ENCODE measurements at regions not wholly inside any gene's neighbourhood (a gene's known extent, or its start where the extent isn't known, plus 50 kb on each side); places are given as distances from the start of the nearest gene placed in this dataset.
"Not testable (repeated sequence)": the region's sequence is repeated elsewhere in the genome, so short reads cannot be mapped to it uniquely, and the experiment has no call there.

- Histone ChIP-seq H3K9me3 (ENCODE audit: control insufficient read depth, insufficient read depth, low read length) (no peaks in the 10 kb centered on the region), H3K27me3 (ENCODE audit: control insufficient read depth, insufficient read depth, low read length) (peaks cover 5% of the 10 kb centered on the region), H3K4me3 (ENCODE audit: low read depth, low read length) (no peak overlapping the region), H3K27ac (ENCODE audit: low read depth, low read length) (no peak overlapping the region), H3K36me3 (ENCODE audit: control insufficient read depth, insufficient read depth, low read length) (no peaks in the 10 kb centered on the region), H3K4me1 (ENCODE audit: control insufficient read depth, insufficient read depth, low read length) (peaks cover 25% of the 10 kb centered on the region)
- DNase-seq (ENCODE audit: low read depth in 4 of 6, low spot score in 6 of 6) = no peak
- WGBS (ENCODE audit: insufficient coverage) = 90% methylated on average over 5 of the region's 6 CpGs
These were observed 83.0 kb downstream of the GADD45G start for GRCh38 chr9:89687848-89688247.

GRCh38 chr9:89689321-89689720 is 84.5 kb downstream of the GADD45G start:
- DNase-seq (ENCODE audit: low read depth in 4 of 6, low spot score in 6 of 6); H3K27me3 ChIP-seq (ENCODE audit: control insufficient read depth, insufficient read depth, low read length); H3K9me3 ChIP-seq (ENCODE audit: control insufficient read depth, insufficient read depth, low read length); H3K4me3 ChIP-seq (ENCODE audit: low read depth, low read length); H3K27ac ChIP-seq (ENCODE audit: low read depth, low read length); H3K36me3 ChIP-seq (ENCODE audit: control insufficient read depth, insufficient read depth, low read length): not testable (repeated sequence)
- H3K4me1 ChIP-seq (ENCODE audit: control insufficient read depth, insufficient read depth, low read length) = peaks cover 20% of the 10 kb centered on the region
- 94% methylated on average over 4 of the region's 5 CpGs for whole genome bisulfite sequencing (ENCODE audit: insufficient coverage)

GRCh38 chr9:89690334-89690912 is 85.6 kb downstream of the GADD45G start:
- 100% methylated on average over 1 of the region's 3 CpGs for whole genome bisulfite sequencing (ENCODE audit: insufficient coverage)
- Histone ChIP-seq H3K27ac (ENCODE audit: low read depth, low read length) (no peak overlapping the region), H3K9me3 (ENCODE audit: control insufficient read depth, insufficient read depth, low read length) (no peaks in the 10 kb centered on the region), H3K36me3 (ENCODE audit: control insufficient read depth, insufficient read depth, low read length) (no peaks in the 10 kb centered on the region), H3K4me3 (ENCODE audit: low read depth, low read length) (no peak overlapping the region), H3K4me1 (ENCODE audit: control insufficient read depth, insufficient read depth, low read length) (peaks cover 17% of the 10 kb centered on the region), H3K27me3 (ENCODE audit: control insufficient read depth, insufficient read depth, low read length) (peaks cover 2% of the 10 kb centered on the region)
- peak in 1 of 6 donors; percentile 43 for DNase-seq (ENCODE audit: low read depth in 4 of 6, low spot score in 6 of 6)

GRCh38 chr9:89695441-89695891 is 90.7 kb downstream of the GADD45G start:
- no peaks in the 10 kb centered on the region for H3K9me3 ChIP-seq (ENCODE audit: control insufficient read depth, insufficient read depth, low read length)
- H3K4me1 ChIP-seq (ENCODE audit: control insufficient read depth, insufficient read depth, low read length) = peaks cover 8% of the 10 kb centered on the region
- no peaks in the 10 kb centered on the region for H3K27me3 ChIP-seq (ENCODE audit: control insufficient read depth, insufficient read depth, low read length)
- H3K4me3 ChIP-seq (ENCODE audit: low read depth, low read length) = no peak overlapping the region
- 33% methylated on average over 5 of the region's 5 CpGs for WGBS (ENCODE audit: insufficient coverage)
- H3K27ac ChIP-seq (ENCODE audit: low read depth, low read length) = no peak overlapping the region
- H3K36me3 ChIP-seq (ENCODE audit: control insufficient read depth, insufficient read depth, low read length) = no peaks in the 10 kb centered on the region
- peak in 2 of 6 donors; percentile 67 to 78 for DNase-seq (ENCODE audit: low read depth in 4 of 6, low spot score in 6 of 6)

DNA sequence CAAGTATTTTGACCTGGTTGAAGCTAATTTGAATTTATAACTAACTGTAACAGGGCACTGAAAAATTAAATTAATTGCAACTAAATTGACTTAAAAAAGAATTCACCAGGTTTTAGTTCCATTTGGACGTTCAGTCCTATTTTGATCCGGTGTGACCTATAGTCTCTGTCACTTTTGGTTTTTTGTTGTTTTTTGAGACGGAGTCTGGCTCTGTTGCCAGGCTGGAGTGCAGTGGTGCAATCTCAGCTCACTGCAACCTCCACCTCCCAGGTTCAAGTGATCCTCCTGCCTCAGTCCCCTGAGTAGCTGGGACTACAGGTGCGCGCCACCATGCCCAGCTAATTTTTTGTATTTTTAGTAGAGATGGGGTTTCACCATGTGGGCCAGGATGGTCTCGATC is 91.2 kb downstream of the GADD45G start:
- DNase-seq (ENCODE audit: low read depth in 4 of 6, low spot score in 6 of 6); H3K4me1 ChIP-seq (ENCODE audit: control insufficient read depth, insufficient read depth, low read length); H3K4me3 ChIP-seq (ENCODE audit: low read depth, low read length); H3K27me3 ChIP-seq (ENCODE audit: control insufficient read depth, insufficient read depth, low read length); H3K27ac ChIP-seq (ENCODE audit: low read depth, low read length); H3K9me3 ChIP-seq (ENCODE audit: control insufficient read depth, insufficient read depth, low read length); H3K36me3 ChIP-seq (ENCODE audit: control insufficient read depth, insufficient read depth, low read length): not testable (repeated sequence)
- 100% methylated on average over 3 of the region's 6 CpGs for WGBS (ENCODE audit: insufficient coverage)

GRCh38 chr9:89696780-89697179 is 92.0 kb downstream of the GADD45G start:
- Histone ChIP-seq H3K27me3 (ENCODE audit: control insufficient read depth, insufficient read depth, low read length) (no peaks in the 10 kb centered on the region), H3K9me3 (ENCODE audit: control insufficient read depth, insufficient read depth, low read length) (no peaks in the 10 kb centered on the region), H3K4me3 (ENCODE audit: low read depth, low read length) (no peak overlapping the region), H3K36me3 (ENCODE audit: control insufficient read depth, insufficient read depth, low read length) (no peaks in the 10 kb centered on the region), H3K4me1 (ENCODE audit: control insufficient read depth, insufficient read depth, low read length) (peaks cover 13% of the 10 kb centered on the region), H3K27ac (ENCODE audit: low read depth, low read length) (no peak overlapping the region)
- no peak for DNase-seq (ENCODE audit: low read depth in 4 of 6, low spot score in 6 of 6)
- 88% methylated on average over 2 of the region's 2 CpGs for WGBS (ENCODE audit: insufficient coverage)

DNA sequence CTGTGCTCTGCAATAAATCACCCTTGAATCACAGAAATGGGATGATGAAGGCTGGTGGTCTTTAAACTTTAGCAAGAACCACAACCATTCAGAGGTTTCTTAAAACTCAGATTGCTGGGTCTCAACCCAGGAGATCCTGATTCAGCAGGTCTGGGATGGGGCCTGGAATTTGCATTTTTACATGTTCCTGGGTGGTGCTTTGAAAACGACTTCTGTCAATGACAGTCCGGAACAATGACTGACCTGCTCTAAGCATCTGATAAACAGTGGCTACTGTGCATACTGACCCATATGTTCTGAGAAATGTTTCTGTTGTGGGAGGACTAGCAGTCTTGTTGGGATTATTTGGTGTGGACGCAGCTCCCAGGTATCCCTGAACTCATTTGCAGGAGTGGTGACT is 92.7 kb downstream of the GADD45G start:
- peaks cover 13% of the 10 kb centered on the region for H3K4me1 ChIP-seq (ENCODE audit: control insufficient read depth, insufficient read depth, low read length)
- no peaks in the 10 kb centered on the region for H3K36me3 ChIP-seq (ENCODE audit: control insufficient read depth, insufficient read depth, low read length)
- H3K27me3 ChIP-seq (ENCODE audit: control insufficient read depth, insufficient read depth, low read length) = no peaks in the 10 kb centered on the region
- H3K4me3 ChIP-seq (ENCODE audit: low read depth, low read length) = no peak overlapping the region
- H3K9me3 ChIP-seq (ENCODE audit: control insufficient read depth, insufficient read depth, low read length) = no peaks in the 10 kb centered on the region
- H3K27ac ChIP-seq (ENCODE audit: low read depth, low read length) = no peak overlapping the region
- no peak for DNase-seq (ENCODE audit: low read depth in 4 of 6, low spot score in 6 of 6)
- WGBS (ENCODE audit: insufficient coverage) = 81% methylated on average over 2 of the region's 3 CpGs

DNA sequence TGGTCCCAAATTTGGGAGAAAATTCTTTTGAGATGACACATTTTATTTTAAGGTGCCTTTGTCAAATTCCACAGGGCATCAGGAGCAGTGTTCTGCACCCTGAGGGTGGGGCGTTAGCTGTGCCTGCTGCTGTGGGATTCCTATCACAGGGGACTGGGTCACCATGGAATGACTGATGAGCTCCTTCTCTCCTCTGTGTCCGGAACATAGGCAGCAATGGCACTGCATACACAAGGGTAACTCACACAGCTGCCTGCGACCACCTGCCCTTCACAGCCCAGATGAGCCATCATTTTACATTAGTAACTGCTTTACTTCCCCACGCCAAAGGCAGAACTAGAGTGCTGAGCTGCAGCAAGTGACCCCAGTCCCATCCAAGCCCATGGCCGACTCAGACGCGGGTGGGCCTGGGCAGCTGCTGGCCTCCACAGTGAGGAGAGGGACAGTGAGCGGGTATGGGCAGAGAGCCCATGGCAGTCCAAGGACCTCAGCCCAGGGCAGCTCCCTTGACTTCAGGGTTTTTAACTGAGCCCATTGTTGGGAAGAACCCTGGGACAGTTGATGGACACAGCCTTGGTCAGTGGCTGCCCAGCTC is 93.7 kb downstream of the GADD45G start:
- Histone ChIP-seq H3K27ac (ENCODE audit: low read depth, low read length) (no peak overlapping the region), H3K36me3 (ENCODE audit: control insufficient read depth, insufficient read depth, low read length) (no peaks in the 10 kb centered on the region), H3K9me3 (ENCODE audit: control insufficient read depth, insufficient read depth, low read length) (no peaks in the 10 kb centered on the region), H3K4me1 (ENCODE audit: control insufficient read depth, insufficient read depth, low read length) (peaks cover 13% of the 10 kb centered on the region), H3K27me3 (ENCODE audit: control insufficient read depth, insufficient read depth, low read length) (no peaks in the 10 kb centered on the region), H3K4me3 (ENCODE audit: low read depth, low read length) (no peak overlapping the region)
- 83% methylated on average over 8 of the region's 8 CpGs for WGBS (ENCODE audit: insufficient coverage)
- no peak for DNase-seq (ENCODE audit: low read depth in 4 of 6, low spot score in 6 of 6)

GRCh38 chr9:89699646-89700045 is 94.8 kb downstream of the GADD45G start:
- Histone ChIP-seq H3K27ac (ENCODE audit: low read depth, low read length) (no peak overlapping the region), H3K36me3 (ENCODE audit: control insufficient read depth, insufficient read depth, low read length) (no peaks in the 10 kb centered on the region), H3K4me1 (ENCODE audit: control insufficient read depth, insufficient read depth, low read length) (peaks cover 13% of the 10 kb centered on the region), H3K4me3 (ENCODE audit: low read depth, low read length) (no peak overlapping the region), H3K9me3 (ENCODE audit: control insufficient read depth, insufficient read depth, low read length) (no peaks in the 10 kb centered on the region), H3K27me3 (ENCODE audit: control insufficient read depth, insufficient read depth, low read length) (no peaks in the 10 kb centered on the region)
- no peak for DNase-seq (ENCODE audit: low read depth in 4 of 6, low spot score in 6 of 6)
- 92% methylated on average over 11 of the region's 11 CpGs for WGBS (ENCODE audit: insufficient coverage)

- Histone ChIP-seq H3K4me1 (ENCODE audit: control insufficient read depth, insufficient read depth, low read length) (peaks cover 5% of the 10 kb centered on the region), H3K36me3 (ENCODE audit: control insufficient read depth, insufficient read depth, low read length) (no peaks in the 10 kb centered on the region), H3K9me3 (ENCODE audit: control insufficient read depth, insufficient read depth, low read length) (no peaks in the 10 kb centered on the region), H3K27ac (ENCODE audit: low read depth, low read length) (no peak overlapping the region), H3K4me3 (ENCODE audit: low read depth, low read length) (no peak overlapping the region), H3K27me3 (ENCODE audit: control insufficient read depth, insufficient read depth, low read length) (no peaks in the 10 kb centered on the region)
- DNase-seq (ENCODE audit: low read depth in 4 of 6, low spot score in 6 of 6) = no peak
- 55% methylated on average over 4 of the region's 14 CpGs for WGBS (ENCODE audit: insufficient coverage)
These were observed 96.5 kb downstream of the GADD45G start for GRCh38 chr9:89701221-89701798.
